ENCODE measurements at regions not wholly inside any gene's neighbourhood (a gene's known extent, or its start where the extent isn't known, plus 50 kb on each side); places are given as distances from the start of the nearest gene placed in this dataset.

GRCh38 chr12:34345801-34346200 is 323.5 kb downstream of the ALG10 start:
- DNase-seq (ENCODE audit: low spot score): no peak

GRCh38 chr12:34346372-34347034 is 324.2 kb downstream of the ALG10 start:
- no peak for DNase-seq (ENCODE audit: low spot score)

GRCh38 chr12:34347367-34347766 is 325.1 kb downstream of the ALG10 start:
- no peak for DNase-seq (ENCODE audit: low spot score)

GRCh38 chr12:34348064-34348463 is 325.8 kb downstream of the ALG10 start:
- DNase-seq (ENCODE audit: low spot score): no peak

- no peak for DNase-seq (ENCODE audit: low spot score)
Observed at GRCh38 chr12:34348836-34349672, 326.8 kb downstream of the ALG10 start.

- DNase-seq (ENCODE audit: low spot score): no peak
Observed at GRCh38 chr12:34349673-34349961, 327.3 kb downstream of the ALG10 start.

GRCh38 chr12:34350092-34351041 is 328.1 kb downstream of the ALG10 start:
- DNase-seq (ENCODE audit: low spot score): no peak

GRCh38 chr12:34352098-34352497 is 329.8 kb downstream of the ALG10 start:
- no peak for DNase-seq (ENCODE audit: low spot score)

- DNase-seq (ENCODE audit: low spot score): no peak
Observed at GRCh38 chr12:34354239-34355200, 332.2 kb downstream of the ALG10 start.

GRCh38 chr12:34356233-34356987 is 334.1 kb downstream of the ALG10 start:
- DNase-seq (ENCODE audit: low spot score): no peak

- no peak for DNase-seq (ENCODE audit: low spot score)
Observed at GRCh38 chr12:34357791-34358190, 335.5 kb downstream of the ALG10 start.

GRCh38 chr12:34358198-34358597 is 335.9 kb downstream of the ALG10 start:
- DNase-seq (ENCODE audit: low spot score): no peak

- no peak for DNase-seq (ENCODE audit: low spot score)
Observed at GRCh38 chr12:34361721-34362316, 339.5 kb downstream of the ALG10 start.

- DNase-seq (ENCODE audit: low spot score): no peak
Observed at GRCh38 chr12:34363050-34363673, 340.9 kb downstream of the ALG10 start.

- no peak for DNase-seq (ENCODE audit: low spot score)
Observed at GRCh38 chr12:34368079-34368478, 345.8 kb downstream of the ALG10 start.

- DNase-seq (ENCODE audit: low spot score): no peak
Observed at GRCh38 chr12:34371050-34371449, 348.8 kb downstream of the ALG10 start.

GRCh38 chr12:34372003-34372402 is 349.7 kb downstream of the ALG10 start:
- no peak for DNase-seq (ENCODE audit: low spot score)

- no peak for DNase-seq (ENCODE audit: low spot score)
Observed at GRCh38 chr12:34373926-34374325, 351.6 kb downstream of the ALG10 start.

GRCh38 chr12:34376133-34376799 is 354.0 kb downstream of the ALG10 start:
- DNase-seq (ENCODE audit: low spot score): no peak

Data from hematopoietic multipotent progenitor cell treated with erythropoietin and hydrocortisone succinate and interleukin-3 and kit ligand, for 15 days (in vitro differentiated cells).